ENCODE measurements at regions not wholly inside any gene's neighbourhood (a gene's known extent, or its start where the extent isn't known, plus 50 kb on each side); places are given as distances from the start of the nearest gene placed in this dataset.

GRCh38 chr2:7667260-7667757 is 750.1 kb downstream of the RNF144A start:
- Histone ChIP-seq H3K9me3 (ENCODE audit: low read length) (no peaks in the 10 kb centered on the region), H3K4me1 (ENCODE audit: low read length) (peaks cover 6% of the 10 kb centered on the region), H4K20me1 (ENCODE audit: insufficient read depth, low read depth, low read length) (no peaks in the 10 kb centered on the region), H3K36me3 (ENCODE audit: insufficient read depth, low read length) (no peaks in the 10 kb centered on the region), H3K27ac (ENCODE audit: low read length) (no peak overlapping the region), H3K27me3 (ENCODE audit: low read length) (no peaks in the 10 kb centered on the region), H3K79me2 (ENCODE audit: low read length) (no peaks in the 10 kb centered on the region), H3K4me2 (ENCODE audit: low read depth, low read length, poor library complexity, severe bottlenecking) (no peak overlapping the region), H3K9ac (ENCODE audit: low read length) (no peak overlapping the region), H3K9me2 (replicated peaks; ENCODE audit: insufficient read depth, low read length) (no peaks in the 10 kb centered on the region), H2AFZ (ENCODE audit: low read length) (no peak overlapping the region), H3K4me3 (ENCODE audit: low read length) (no peak overlapping the region)
- no peak for DNase-seq

GRCh38 chr2:7670905-7671641 is 753.9 kb downstream of the RNF144A start:
- Histone ChIP-seq H3K36me3 (ENCODE audit: insufficient read depth, low read length) (no peaks in the 10 kb centered on the region), H3K79me2 (ENCODE audit: low read length) (no peaks in the 10 kb centered on the region), H4K20me1 (ENCODE audit: insufficient read depth, low read depth, low read length) (no peaks in the 10 kb centered on the region), H3K27me3 (ENCODE audit: low read length) (no peaks in the 10 kb centered on the region), H3K9ac (ENCODE audit: low read length) (no peak overlapping the region), H3K27ac (ENCODE audit: low read length) (no peak overlapping the region), H3K4me1 (ENCODE audit: low read length) (peaks cover 1% of the 10 kb centered on the region; the same call in 1 of the 2 replicates), H3K9me2 (replicated peaks; ENCODE audit: insufficient read depth, low read length) (no peaks in the 10 kb centered on the region), H3K4me3 (ENCODE audit: low read length) (no peak overlapping the region), H2AFZ (ENCODE audit: low read length) (no peak overlapping the region), H3K4me2 (ENCODE audit: low read depth, low read length, poor library complexity, severe bottlenecking) (no peak overlapping the region), H3K9me3 (ENCODE audit: low read length) (no peaks in the 10 kb centered on the region)
- DNase-seq = no peak

GRCh38 chr2:7672027-7672684 is 754.9 kb downstream of the RNF144A start:
- no peaks in the 10 kb centered on the region for H3K9me2 ChIP-seq (replicated peaks; ENCODE audit: insufficient read depth, low read length)
- H3K36me3 ChIP-seq (ENCODE audit: insufficient read depth, low read length) = no peaks in the 10 kb centered on the region
- no peaks in the 10 kb centered on the region for H3K9me3 ChIP-seq (ENCODE audit: low read length)
- H4K20me1 ChIP-seq (ENCODE audit: insufficient read depth, low read depth, low read length) = no peaks in the 10 kb centered on the region
- no peaks in the 10 kb centered on the region for H3K27me3 ChIP-seq (ENCODE audit: low read length)
- H3K4me3 ChIP-seq (ENCODE audit: low read length) = no peak overlapping the region
- DNase-seq = peak; percentile 72
- no peaks in the 10 kb centered on the region for H3K4me1 ChIP-seq (ENCODE audit: low read length)
- H3K4me2 ChIP-seq (ENCODE audit: low read depth, low read length, poor library complexity, severe bottlenecking) = no peak overlapping the region
- H3K9ac ChIP-seq (ENCODE audit: low read length) = no peak overlapping the region
- no peaks in the 10 kb centered on the region for H3K79me2 ChIP-seq (ENCODE audit: low read length)
- H3K27ac ChIP-seq (ENCODE audit: low read length) = no peak overlapping the region
- no peak overlapping the region for H2AFZ ChIP-seq (ENCODE audit: low read length)

- Histone ChIP-seq H3K4me2 (ENCODE audit: low read depth, low read length, poor library complexity, severe bottlenecking) (no peak overlapping the region), H3K36me3 (ENCODE audit: insufficient read depth, low read length) (no peaks in the 10 kb centered on the region), H4K20me1 (ENCODE audit: insufficient read depth, low read depth, low read length) (no peaks in the 10 kb centered on the region), H3K4me3 (ENCODE audit: low read length) (no peak overlapping the region), H3K9me3 (ENCODE audit: low read length) (no peaks in the 10 kb centered on the region), H3K4me1 (ENCODE audit: low read length) (no peaks in the 10 kb centered on the region), H3K27ac (ENCODE audit: low read length) (no peak overlapping the region), H3K9ac (ENCODE audit: low read length) (no peak overlapping the region), H3K9me2 (replicated peaks; ENCODE audit: insufficient read depth, low read length) (no peaks in the 10 kb centered on the region), H3K79me2 (ENCODE audit: low read length) (no peaks in the 10 kb centered on the region), H2AFZ (ENCODE audit: low read length) (no peak overlapping the region), H3K27me3 (ENCODE audit: low read length) (no peaks in the 10 kb centered on the region)
- DNase-seq = no peak
Measured at GRCh38 chr2:7672685-7673071, 755.5 kb downstream of the RNF144A start.

- H2AFZ ChIP-seq (ENCODE audit: low read length) = no peak overlapping the region
- no peaks in the 10 kb centered on the region for H3K27me3 ChIP-seq (ENCODE audit: low read length)
- no peak overlapping the region for H3K27ac ChIP-seq (ENCODE audit: low read length)
- DNase-seq = no peak
- H3K79me2 ChIP-seq (ENCODE audit: low read length) = no peaks in the 10 kb centered on the region
- no peak overlapping the region for H3K4me3 ChIP-seq (ENCODE audit: low read length)
- no peaks in the 10 kb centered on the region for H4K20me1 ChIP-seq (ENCODE audit: insufficient read depth, low read depth, low read length)
- no peak overlapping the region for H3K9ac ChIP-seq (ENCODE audit: low read length)
- no peaks in the 10 kb centered on the region for H3K4me1 ChIP-seq (ENCODE audit: low read length)
- H3K9me3 ChIP-seq (ENCODE audit: low read length) = no peaks in the 10 kb centered on the region
- H3K4me2 ChIP-seq (ENCODE audit: low read depth, low read length, poor library complexity, severe bottlenecking) = no peak overlapping the region
- H3K9me2 ChIP-seq (replicated peaks; ENCODE audit: insufficient read depth, low read length) = no peaks in the 10 kb centered on the region
- no peaks in the 10 kb centered on the region for H3K36me3 ChIP-seq (ENCODE audit: insufficient read depth, low read length)
Measured at GRCh38 chr2:7673101-7673500, 755.9 kb downstream of the RNF144A start.

GRCh38 chr2:7673853-7674252 is 756.6 kb downstream of the RNF144A start:
- Histone ChIP-seq H3K79me2 (ENCODE audit: low read length) (no peaks in the 10 kb centered on the region), H3K9me3 (ENCODE audit: low read length) (no peaks in the 10 kb centered on the region), H3K4me3 (ENCODE audit: low read length) (no peak overlapping the region), H3K4me2 (ENCODE audit: low read depth, low read length, poor library complexity, severe bottlenecking) (no peak overlapping the region), H3K9ac (ENCODE audit: low read length) (no peak overlapping the region), H2AFZ (ENCODE audit: low read length) (no peak overlapping the region), H3K4me1 (ENCODE audit: low read length) (no peaks in the 10 kb centered on the region), H3K27ac (ENCODE audit: low read length) (no peak overlapping the region), H3K27me3 (ENCODE audit: low read length) (no peaks in the 10 kb centered on the region), H3K9me2 (replicated peaks; ENCODE audit: insufficient read depth, low read length) (no peaks in the 10 kb centered on the region), H4K20me1 (ENCODE audit: insufficient read depth, low read depth, low read length) (no peaks in the 10 kb centered on the region), H3K36me3 (ENCODE audit: insufficient read depth, low read length) (no peaks in the 10 kb centered on the region)
- no peak for DNase-seq

- no peak for DNase-seq
- Histone ChIP-seq H3K9ac (ENCODE audit: low read length) (no peak overlapping the region), H3K4me3 (ENCODE audit: low read length) (no peak overlapping the region), H3K4me1 (ENCODE audit: low read length) (no peaks in the 10 kb centered on the region), H3K9me2 (replicated peaks; ENCODE audit: insufficient read depth, low read length) (no peaks in the 10 kb centered on the region), H3K27me3 (ENCODE audit: low read length) (no peaks in the 10 kb centered on the region), H3K36me3 (ENCODE audit: insufficient read depth, low read length) (no peaks in the 10 kb centered on the region), H4K20me1 (ENCODE audit: insufficient read depth, low read depth, low read length) (no peaks in the 10 kb centered on the region), H2AFZ (ENCODE audit: low read length) (no peak overlapping the region), H3K4me2 (ENCODE audit: low read depth, low read length, poor library complexity, severe bottlenecking) (no peak overlapping the region), H3K79me2 (ENCODE audit: low read length) (no peaks in the 10 kb centered on the region), H3K9me3 (ENCODE audit: low read length) (no peaks in the 10 kb centered on the region), H3K27ac (ENCODE audit: low read length) (no peak overlapping the region)
Measured at GRCh38 chr2:7674606-7675005, 757.4 kb downstream of the RNF144A start.

- H3K4me3 ChIP-seq (ENCODE audit: low read length) = no peak overlapping the region
- H3K9me2 ChIP-seq (replicated peaks; ENCODE audit: insufficient read depth, low read length) = no peaks in the 10 kb centered on the region
- no peaks in the 10 kb centered on the region for H3K36me3 ChIP-seq (ENCODE audit: insufficient read depth, low read length)
- no peak overlapping the region for H3K27ac ChIP-seq (ENCODE audit: low read length)
- no peak overlapping the region for H3K4me2 ChIP-seq (ENCODE audit: low read depth, low read length, poor library complexity, severe bottlenecking)
- H3K27me3 ChIP-seq (ENCODE audit: low read length) = no peaks in the 10 kb centered on the region
- DNase-seq = no peak
- no peaks in the 10 kb centered on the region for H3K4me1 ChIP-seq (ENCODE audit: low read length)
- H3K9ac ChIP-seq (ENCODE audit: low read length) = no peak overlapping the region
- H4K20me1 ChIP-seq (ENCODE audit: insufficient read depth, low read depth, low read length) = no peaks in the 10 kb centered on the region
- no peaks in the 10 kb centered on the region for H3K79me2 ChIP-seq (ENCODE audit: low read length)
- no peaks in the 10 kb centered on the region for H3K9me3 ChIP-seq (ENCODE audit: low read length)
- no peak overlapping the region for H2AFZ ChIP-seq (ENCODE audit: low read length)
Measured at GRCh38 chr2:7676714-7677113, 759.5 kb downstream of the RNF144A start.

Measured in Karpas-422 (cell line).